GM06990 (cell line): ENCODE measurements at regions not wholly inside any gene's neighbourhood (a gene's known extent, or its start where the extent isn't known, plus 50 kb on each side); places are given as distances from the start of the nearest gene placed in this dataset.

Experiments
- DNase-seq: peaks from one replicate; pipeline ENCODE4 v3.0.0-alpha.2; 2011; ENCODE audit not compliant: insufficient read length; ENCODE audit errors: extremely low read depth
- H3K27me3 ChIP-seq: replicated peaks from 2 replicates; pipeline ENCODE4 v1.6.0; 2011; ENCODE audit warnings: low read length; ENCODE audit not compliant: control insufficient read depth, insufficient read depth
- H3K36me3 ChIP-seq: 2 replicates; pipeline ENCODE4 v1.5.1; 2011; ENCODE audit warnings: low read length; ENCODE audit not compliant: control insufficient read depth, insufficient read depth
- H3K4me3 ChIP-seq: replicated peaks from 2 replicates; pipeline ENCODE4 v1.5.1; 2011; ENCODE audit warnings: low read depth, mild to moderate bottlenecking, control low read depth, low read length
- TF ChIP-seq, protein P1 (sequence below): IDR thresholded peaks from 2 replicates; pipeline ENCODE4 v1.5.1; 2011; ENCODE audit warnings: low read length, control low read depth, mild to moderate bottlenecking, inconsistent platforms; ENCODE audit not compliant: insufficient read depth, poor library complexity, severe bottlenecking

DNA sequence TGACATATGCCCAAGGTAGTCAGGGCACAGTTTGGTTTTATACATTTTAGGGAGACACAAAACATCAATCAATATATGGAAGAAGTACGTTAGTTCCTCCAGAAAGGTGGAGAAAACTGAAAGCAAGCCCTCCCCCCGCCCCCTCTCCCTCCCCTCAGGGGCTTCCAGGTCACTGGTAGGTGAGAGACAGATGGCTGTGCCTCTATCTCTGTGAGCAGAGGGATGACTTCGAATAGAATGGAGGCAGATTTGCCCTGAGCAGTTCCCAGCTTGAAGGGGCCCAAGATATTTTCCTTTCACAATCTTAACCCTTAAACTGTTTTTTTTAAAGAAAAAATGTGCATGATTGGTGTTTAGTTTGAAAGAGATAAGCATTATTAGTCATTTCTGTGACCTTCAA is 114.0 kb downstream of the PCDH10 start:
- TF ChIP-seq, protein P1, sequence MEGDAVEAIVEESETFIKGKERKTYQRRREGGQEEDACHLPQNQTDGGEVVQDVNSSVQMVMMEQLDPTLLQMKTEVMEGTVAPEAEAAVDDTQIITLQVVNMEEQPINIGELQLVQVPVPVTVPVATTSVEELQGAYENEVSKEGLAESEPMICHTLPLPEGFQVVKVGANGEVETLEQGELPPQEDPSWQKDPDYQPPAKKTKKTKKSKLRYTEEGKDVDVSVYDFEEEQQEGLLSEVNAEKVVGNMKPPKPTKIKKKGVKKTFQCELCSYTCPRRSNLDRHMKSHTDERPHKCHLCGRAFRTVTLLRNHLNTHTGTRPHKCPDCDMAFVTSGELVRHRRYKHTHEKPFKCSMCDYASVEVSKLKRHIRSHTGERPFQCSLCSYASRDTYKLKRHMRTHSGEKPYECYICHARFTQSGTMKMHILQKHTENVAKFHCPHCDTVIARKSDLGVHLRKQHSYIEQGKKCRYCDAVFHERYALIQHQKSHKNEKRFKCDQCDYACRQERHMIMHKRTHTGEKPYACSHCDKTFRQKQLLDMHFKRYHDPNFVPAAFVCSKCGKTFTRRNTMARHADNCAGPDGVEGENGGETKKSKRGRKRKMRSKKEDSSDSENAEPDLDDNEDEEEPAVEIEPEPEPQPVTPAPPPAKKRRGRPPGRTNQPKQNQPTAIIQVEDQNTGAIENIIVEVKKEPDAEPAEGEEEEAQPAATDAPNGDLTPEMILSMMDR: no peak
- Histone ChIP-seq H3K36me3 (no peaks in the 10 kb centered on the region), H3K4me3 (no peak overlapping the region), H3K27me3 (no peaks in the 10 kb centered on the region)
- DNase-seq: no peak

DNA sequence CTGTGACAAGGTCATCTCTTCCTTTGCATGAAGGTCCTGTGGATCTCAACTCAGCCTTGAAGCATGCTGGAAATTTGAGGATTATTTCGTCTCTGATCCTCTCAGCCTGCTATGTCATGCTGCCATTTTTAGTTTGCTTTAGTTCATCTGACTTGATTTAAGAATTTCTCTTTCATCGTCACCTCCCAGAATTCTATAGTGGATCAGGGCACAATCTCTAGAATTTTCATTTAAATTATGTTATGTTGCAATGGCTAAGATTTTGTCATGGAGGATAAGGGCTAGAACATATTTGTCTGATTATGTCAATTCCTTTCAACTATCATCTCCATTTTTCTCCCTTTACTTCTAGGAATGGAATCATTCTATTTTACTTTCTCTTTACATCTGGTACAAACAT is 98.8 kb downstream of the PCDH10 start:
- no peak for DNase-seq
- Histone ChIP-seq H3K4me3 (no peak overlapping the region), H3K27me3 (no peaks in the 10 kb centered on the region), H3K36me3 (no peaks in the 10 kb centered on the region)
- TF ChIP-seq, protein P1: no peak

DNA sequence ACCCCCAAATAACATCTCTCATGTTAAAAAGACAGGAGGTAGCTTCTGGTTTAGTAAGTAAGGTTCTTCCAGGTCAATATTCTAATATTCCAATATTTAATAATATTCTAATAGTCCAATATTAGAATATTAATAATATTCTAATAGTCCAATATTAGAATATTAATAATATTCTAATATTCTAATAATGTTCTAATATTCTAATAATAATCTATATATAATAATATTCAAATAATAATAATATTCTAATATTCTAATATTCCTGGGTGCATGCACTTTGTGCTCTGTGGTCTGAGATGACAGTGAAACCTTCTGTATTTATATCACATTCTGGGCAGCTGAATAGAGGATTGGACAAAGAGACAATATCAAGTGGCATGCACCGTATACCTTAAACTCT is 96.1 kb downstream of the PCDH10 start:
- Histone ChIP-seq H3K36me3 (no peaks in the 10 kb centered on the region), H3K4me3 (no peak overlapping the region), H3K27me3 (no peaks in the 10 kb centered on the region)
- TF ChIP-seq, protein P1: no peak
- DNase-seq: no peak
